K562 (cell line): ENCODE measurements at regions not wholly inside any gene's neighbourhood (a gene's known extent, or its start where the extent isn't known, plus 50 kb on each side); places are given as distances from the start of the nearest gene placed in this dataset.

ENCODE experiments used
- FOXA1 ChIP-seq: fragments of 450-650 bp; IDR thresholded peaks from 2 replicates; pipeline ENCODE4 v1.6.1; 2016; ENCODE audit warnings: mild to moderate bottlenecking, borderline replicate concordance
- POLR2A ChIP-seq: fragments of 450-650 bp; conservative IDR thresholded peaks from 2 replicates; pipeline ENCODE4 v1.6.1; 2016
- SMARCB1 ChIP-seq: IDR thresholded peaks from 2 replicates; pipeline ENCODE4 v1.6.1; 2011; ENCODE audit warnings: improper control_type of control experiment, low read depth; ENCODE audit not compliant: insufficient read length
- ZBTB26 ChIP-seq: fragments of 450-650 bp; formaldehyde crosslinking; IDR thresholded peaks from 2 replicates; pipeline ENCODE4 v1.4.0; 2022; ENCODE audit warnings: missing genetic modification characterization
- ZEB2 ChIP-seq: fragments of 450-650 bp; IDR thresholded peaks from 2 replicates; pipeline ENCODE4 v1.6.1; 2016
- ZNF830 ChIP-seq: fragments of 250-450 bp; sonication (Bioruptor Pico); IDR thresholded peaks from 2 replicates; pipeline ENCODE4 v1.5.0; 2021; ENCODE audit warnings: mild to moderate bottlenecking

- TF ChIP-seq FOXA1, result no peak
- TF ChIP-seq ZBTB26 (CRISPR knock-in tag), result no peak
- TF ChIP-seq SMARCB1, result no peak
- TF ChIP-seq ZEB2, result no peak
- TF ChIP-seq POLR2A, result no peak
- no peak for TF ChIP-seq ZNF830 (CRISPR knock-in tag)
Observed at GRCh38 chr1:79547514-79547913, 541.0 kb upstream of the ADGRL4 start.
